ENCODE measurements at regions not wholly inside any gene's neighbourhood (a gene's known extent, or its start where the extent isn't known, plus 50 kb on each side); places are given as distances from the start of the nearest gene placed in this dataset.
"Not testable (repeated sequence)": the region's sequence is repeated elsewhere in the genome, so short reads cannot be mapped to it uniquely, and the experiment has no call there.

DNA sequence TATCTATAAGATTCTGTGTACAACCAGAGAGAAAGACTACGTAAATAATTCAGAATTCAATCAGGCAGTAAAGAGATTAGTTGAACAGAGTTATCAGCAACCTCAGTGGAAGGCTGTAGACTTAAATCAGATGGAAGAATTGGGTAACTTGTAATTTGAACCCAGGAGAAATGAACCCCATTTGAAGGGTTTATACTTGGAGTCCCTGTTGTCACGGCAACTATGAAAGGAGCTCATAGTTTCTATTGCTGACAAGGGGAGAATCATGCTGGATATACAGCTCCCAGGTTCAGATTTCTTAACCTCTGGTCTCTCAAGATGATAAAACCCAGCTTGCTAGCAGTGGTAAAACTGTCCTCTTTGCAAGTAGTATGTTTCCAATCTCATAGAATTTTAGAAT is 54.4 kb upstream of the BMP4 start:
- DNase-seq (no peak), ATAC-seq (ENCODE audit: poor library complexity) (no peak)
- intact Hi-C loops (cut with DNase I): no loop called here

DNA sequence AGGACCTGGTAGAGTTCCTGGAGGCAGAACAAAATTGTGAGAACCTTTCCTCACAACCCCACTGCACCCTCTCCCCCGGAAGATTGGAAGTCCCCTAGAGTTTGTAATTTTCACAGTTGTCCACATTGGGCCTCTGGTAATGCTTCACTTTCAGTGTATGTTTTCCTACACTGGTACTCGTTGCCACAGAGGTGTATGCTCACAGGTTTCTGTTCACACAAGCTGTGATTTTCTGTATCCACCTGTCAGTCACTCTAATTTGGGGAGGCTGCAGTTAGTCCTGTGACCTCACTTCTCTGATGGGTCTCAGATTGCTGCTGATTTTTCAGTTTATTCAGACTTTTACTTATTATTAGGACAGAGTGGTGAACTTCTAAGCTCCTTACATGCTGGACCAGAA is 66.4 kb upstream of the BMP4 start:
- intact Hi-C loops (cut with DNase I): no loop called here
- ATAC-seq (ENCODE audit: poor library complexity): no peak

DNA sequence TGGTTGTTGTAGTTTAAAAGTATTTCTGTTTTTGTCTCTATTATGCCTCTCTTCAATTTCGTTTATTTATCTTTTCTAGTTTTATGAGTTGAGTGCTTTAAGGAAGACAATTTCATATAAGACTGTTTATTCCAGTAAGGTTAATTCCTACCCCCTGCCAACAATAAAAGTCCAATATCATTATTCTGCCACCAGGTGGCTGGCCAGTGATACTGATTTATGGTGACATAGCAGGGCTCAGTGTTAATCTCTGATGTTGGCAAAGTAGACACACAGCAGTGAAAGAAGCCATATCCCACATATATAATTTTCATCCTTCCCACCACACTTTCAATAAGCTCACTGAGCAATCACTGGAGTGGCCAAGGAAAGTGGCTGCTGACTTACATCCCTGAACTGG is 69.0 kb upstream of the BMP4 start:
- intact Hi-C loops (cut with DNase I): no loop called here
- DNase-seq (no peak), ATAC-seq (ENCODE audit: poor library complexity) (no peak)

More for the DNA sequence above, 66.4 kb upstream of the BMP4 start:
- DNase-seq: no peak

DNA sequence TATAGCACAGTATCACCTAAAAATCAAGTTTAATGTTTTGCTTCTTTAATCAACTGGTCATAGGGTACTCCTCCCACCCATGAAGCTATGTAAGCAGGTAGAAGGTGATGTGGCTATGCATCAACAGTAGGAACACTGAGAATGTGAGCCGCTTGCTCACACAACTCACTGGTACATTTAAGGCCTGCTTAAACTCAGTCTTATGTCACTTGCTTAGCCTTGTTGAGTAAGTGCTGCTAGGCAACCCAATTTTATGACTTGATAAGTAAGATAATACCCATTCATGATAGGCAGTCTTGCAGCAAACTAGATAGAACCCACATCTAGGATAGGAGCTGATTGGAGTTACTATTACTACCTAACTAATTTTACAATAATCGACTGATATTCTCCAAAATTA is 70.0 kb upstream of the BMP4 start:
- no peak for DNase-seq
- no peak for ATAC-seq (ENCODE audit: poor library complexity)
- intact Hi-C loops (cut with DNase I): no loop called here

DNA sequence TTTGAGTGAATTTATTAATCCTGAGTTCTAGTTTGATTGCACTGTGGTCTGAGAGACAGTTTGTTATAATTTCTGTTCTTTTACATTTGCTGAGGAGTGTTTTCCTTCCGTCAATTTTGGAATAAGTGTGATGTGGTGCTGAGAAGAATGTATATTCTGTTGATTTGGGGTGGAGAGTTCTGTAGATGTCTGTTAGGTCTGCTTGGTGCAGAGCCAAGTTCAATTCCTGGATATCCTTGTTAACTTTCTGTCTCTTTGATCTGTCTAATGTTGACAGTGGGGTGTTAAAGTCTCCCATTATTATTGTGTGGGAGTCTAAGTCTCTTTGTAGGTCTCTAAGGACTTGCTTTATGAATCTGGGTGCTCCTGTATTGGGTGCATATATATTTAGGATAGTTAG is 74.4 kb upstream of the BMP4 start:
- DNase-seq; ATAC-seq (ENCODE audit: poor library complexity); intact Hi-C loops (cut with DNase I): not testable (repeated sequence)

DNA sequence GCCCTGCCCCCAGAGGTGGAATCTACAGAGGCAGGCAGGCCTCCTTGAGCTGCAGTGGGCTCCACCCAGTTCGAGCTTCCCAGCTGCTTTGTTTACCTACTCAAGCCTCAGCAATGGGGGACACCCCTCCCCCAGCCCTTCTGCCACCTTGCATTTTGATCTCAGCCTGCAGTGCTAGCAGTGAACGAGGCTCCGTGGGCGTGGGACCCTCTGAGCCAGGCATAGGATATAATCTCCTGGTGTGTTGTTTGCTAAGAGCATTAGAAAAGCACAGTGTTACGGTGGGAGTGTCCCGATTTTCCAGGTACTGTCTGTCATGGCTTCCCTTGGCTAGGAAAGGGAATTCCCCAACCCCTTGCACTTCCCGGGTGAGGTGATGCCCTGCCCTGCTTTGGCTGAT is 76.7 kb upstream of the BMP4 start:
- DNase-seq; intact Hi-C loops (cut with DNase I); ATAC-seq (ENCODE audit: poor library complexity): not testable (repeated sequence)

DNA sequence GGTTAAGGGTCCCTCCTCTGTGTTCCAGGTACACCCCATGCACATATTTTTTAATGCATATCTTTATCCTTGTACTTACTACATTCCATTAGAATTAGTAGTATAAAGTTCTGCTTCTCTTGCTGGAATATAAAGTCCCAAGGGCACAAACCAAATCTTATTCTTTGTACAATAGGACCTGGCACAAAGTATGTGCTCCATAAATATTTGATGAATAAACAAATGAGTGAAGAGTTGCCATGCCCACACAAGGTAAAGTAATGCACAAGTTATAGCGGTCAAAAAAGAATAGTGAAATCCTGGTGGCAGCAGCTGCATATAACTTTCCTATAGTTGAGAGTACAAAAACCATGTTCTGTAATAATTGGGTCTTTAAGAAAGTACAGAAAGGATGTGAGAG is 82.1 kb upstream of the BMP4 start:
- DNase-seq: no peak
- ATAC-seq (ENCODE audit: poor library complexity): no peak
- intact Hi-C loops (cut with DNase I): no loop called here

DNA sequence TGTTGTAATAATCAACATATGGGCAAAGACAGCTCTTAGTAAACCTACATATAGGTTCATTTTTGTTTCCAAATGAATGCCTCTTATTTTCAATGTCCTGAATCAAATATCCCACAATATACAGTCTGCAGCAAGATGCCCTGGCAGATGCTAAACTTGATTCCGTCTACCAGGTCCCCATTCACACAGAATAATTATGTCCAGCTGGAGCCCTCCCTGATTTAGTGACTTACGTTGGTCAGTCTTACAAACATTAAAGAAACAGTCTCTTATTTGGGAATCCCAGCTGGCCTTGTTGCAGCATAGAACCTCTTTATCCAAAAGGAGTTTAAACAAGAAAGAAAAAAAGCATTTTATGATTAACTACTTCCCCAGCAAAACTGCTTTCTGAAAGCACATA is 82.7 kb upstream of the BMP4 start:
- ATAC-seq (ENCODE audit: poor library complexity) (no peak), DNase-seq (no peak)
- intact Hi-C loops (cut with DNase I): no loop called here

DNA sequence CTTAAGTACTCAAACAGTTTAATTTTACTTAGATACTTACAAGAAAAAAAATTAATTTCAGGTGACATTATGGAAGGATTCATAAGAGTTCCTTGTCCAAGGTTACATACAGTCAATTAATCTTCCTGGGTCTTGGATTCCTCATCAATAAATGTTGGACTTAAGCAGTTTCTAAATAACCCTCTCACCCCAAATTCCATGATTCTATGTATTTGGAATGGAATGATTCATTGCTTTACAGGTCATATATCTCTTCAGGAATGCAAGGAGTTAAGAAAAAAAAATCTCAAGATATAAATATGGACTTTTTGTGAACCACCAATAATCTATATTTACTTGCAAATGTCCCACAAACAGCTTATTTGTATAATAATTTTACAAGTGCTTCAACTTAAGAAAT is 84.2 kb upstream of the BMP4 start:
- intact Hi-C loops (cut with DNase I): no loop called here
- no peak for ATAC-seq (ENCODE audit: poor library complexity)

DNA sequence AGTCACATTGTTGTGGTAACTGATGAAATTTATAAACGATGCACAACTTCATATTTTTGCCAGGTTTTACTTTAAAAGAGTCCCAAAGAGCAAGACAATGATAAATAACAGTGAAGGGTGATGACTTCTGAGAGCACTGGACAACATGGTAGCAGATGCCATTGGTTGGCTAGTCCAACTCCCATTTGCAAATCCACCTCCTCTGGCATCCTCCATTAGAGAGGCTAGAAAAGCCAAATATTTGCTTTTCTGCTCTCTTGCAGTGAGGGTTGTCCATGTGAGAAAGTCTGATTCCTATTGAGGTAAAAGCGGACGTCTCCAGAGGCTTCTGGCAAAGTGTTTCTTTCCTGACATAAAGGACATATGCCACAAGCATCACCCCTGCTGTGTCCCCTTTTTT is 89.6 kb upstream of the BMP4 start:
- intact Hi-C loops (cut with DNase I): no loop called here
- DNase-seq (no peak), ATAC-seq (ENCODE audit: poor library complexity) (no peak)

More for the DNA sequence above, 84.2 kb upstream of the BMP4 start:
- no peak for DNase-seq

DNA sequence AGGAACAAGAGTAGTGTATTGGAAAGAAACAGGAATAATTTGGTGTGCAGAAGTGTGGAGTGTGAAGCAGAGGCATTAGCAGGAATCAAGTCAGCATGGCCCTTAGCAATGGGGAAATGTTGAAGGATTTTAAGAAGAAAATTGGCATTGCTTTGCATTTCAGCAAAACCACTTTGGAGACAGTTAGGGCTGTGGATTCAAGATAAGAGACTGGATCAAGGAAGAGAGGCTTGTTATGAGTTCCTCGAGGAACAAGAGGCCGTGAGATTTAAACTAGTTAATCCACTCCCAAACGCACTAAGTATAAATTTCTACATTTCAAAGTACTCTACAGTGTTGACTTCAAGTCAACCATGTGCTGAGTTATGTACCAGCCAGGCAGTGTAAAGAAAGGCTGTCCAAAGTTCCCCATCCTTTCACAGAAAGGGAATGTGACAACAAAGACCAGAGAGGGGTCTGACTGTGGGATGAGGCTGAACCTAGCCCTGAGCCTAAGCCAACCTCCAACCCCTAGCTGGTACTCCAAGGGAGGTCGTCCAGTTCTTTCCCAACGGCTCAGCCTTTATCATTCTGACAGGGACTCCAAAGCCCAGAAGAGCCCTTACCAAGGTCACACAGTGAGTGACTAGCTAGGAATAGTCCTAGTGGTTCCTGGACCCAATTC is 91.2 kb upstream of the BMP4 start:
- no peak for DNase-seq
- intact Hi-C loops (cut with DNase I): no loop called here
- ATAC-seq (ENCODE audit: poor library complexity): no peak

DNA sequence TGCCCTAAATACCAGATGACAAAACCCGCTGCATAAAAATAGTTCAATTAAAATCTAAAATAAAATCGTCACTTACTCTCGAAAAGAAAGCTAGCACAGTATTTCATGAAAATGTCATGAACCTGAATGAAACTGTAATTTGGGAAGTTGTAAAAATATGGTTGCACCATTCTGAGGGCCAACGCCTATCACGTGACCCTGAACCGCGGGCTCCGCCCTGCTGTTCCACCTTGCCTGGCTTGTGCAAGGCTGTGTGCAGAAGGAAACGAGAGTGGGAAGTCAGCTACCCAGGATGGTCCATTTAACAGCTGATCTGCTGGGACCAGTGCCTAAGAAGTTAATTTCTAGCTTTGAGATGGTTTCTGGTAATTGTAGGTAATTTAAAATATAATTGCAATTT is 91.7 kb upstream of the BMP4 start:
- ATAC-seq (ENCODE audit: poor library complexity) (no peak), DNase-seq (no peak)
- intact Hi-C loops (cut with DNase I): no loop called here

DNA sequence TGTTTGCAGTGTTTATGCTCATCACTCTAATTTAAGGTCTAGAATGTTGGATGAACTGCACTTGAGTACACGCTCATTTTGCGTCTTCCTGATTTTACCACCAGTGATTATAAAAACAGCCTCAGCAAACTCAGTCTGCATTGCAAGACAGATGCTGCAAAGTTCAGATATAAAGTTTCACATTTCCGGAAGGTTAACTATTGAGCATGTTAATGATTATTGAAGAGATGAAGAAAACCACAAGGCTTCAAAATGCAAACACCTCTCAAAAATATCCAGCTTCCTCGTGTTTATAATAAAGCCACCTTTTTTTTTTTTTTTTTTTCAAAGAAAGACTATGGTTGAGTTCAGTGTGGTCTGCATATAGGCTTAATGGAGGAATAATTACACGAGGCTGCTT is 92.1 kb upstream of the BMP4 start:
- ATAC-seq (ENCODE audit: poor library complexity) (no peak), DNase-seq (no peak)
- intact Hi-C loops (cut with DNase I): no loop called here

DNA sequence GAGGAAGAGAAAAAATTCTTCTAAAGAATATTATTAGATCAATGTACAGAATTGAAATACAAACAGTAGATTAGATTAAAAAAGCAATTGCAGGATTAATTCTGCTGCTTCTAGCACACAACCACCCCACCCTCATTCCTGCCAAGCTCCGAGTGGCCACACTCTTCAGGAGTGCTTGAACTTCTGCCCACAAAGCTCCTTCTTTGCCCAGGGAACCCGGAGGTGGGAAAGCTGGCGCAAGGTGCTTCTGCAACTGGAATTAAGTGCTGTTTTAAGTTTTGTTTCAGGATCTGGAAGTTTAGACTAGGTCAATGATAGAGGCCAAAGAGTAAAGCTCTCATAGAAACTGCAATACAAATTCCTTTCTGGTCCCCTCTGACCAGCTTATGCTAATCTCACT is 94.1 kb upstream of the BMP4 start:
- no peak for ATAC-seq (ENCODE audit: poor library complexity)
- intact Hi-C loops (cut with DNase I): no loop called here

DNA sequence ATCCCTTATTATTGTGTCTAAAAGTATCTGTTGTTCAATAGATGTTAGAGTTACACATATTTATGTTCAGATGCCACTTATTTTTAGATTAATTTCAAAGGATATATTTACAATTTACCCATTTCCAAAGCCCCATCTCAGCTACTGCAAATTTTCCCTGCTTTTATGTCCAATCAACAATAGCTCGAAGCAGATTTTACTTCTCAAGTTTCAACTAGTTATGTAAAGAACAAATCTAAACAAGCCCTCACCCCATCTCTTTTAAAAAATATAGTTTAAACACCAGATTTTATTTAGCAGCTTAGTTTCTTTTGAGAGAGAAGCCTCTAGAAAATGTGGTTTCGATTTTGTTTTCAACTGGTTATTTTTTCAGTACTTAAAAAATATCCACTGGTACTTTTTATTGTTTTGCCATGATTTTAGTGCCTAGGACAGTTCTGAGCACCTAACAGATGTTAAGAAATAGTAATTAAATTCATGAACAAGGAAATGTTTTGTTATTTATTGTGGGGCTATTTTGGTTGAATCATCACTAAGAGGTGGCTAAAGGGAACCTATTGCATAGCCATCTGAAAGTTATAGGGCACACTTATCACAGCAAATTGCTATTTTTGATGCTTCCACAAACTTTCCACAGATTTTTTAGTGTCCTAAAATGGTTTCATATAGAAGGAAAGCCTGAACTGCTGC is 96.2 kb upstream of the BMP4 start:
- DNase-seq (no peak), ATAC-seq (ENCODE audit: poor library complexity) (no peak)
- intact Hi-C loops (cut with DNase I): no loop called here

More for the DNA sequence above, 94.1 kb upstream of the BMP4 start:
- DNase-seq: no peak

DNA sequence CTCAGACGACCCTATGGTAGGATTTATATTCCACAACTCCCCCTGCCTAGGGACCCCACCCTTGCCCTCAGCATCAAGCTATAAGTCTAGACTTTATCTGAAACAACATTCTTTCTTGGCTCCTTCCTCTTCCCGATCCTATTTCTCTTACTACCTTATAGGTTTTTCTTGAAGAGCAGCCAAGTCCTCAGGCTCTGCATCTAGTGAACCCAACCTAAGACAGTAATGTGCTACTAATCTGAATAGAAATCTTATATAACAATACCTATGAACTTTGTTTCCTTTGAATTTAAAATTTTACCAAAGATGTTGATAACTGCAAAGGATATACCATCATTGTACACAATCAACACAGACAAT is 96.7 kb upstream of the BMP4 start:
- ATAC-seq (ENCODE audit: poor library complexity) (no peak), DNase-seq (no peak)
- intact Hi-C loops (cut with DNase I): no loop called here

DNA sequence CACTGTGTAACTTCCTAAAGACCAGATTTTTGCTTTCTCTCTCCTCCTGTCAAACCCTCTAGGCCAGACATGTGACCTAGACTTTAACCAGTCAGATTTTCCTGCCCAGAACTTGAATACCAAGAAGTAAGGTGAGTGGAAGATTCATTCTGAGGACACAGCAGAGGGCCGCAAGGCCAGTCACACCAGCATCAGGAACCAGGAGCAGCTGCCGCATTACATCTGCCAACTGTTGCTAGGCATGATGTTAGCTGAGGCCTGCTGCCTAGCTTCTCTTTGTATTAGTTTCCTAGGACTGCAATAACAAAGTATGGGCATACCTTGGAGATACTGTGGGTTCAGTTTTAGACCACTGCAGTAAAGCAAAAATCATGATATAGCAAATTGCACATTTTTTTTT is 101.9 kb upstream of the BMP4 start:
- ATAC-seq (ENCODE audit: poor library complexity): no peak
- no peak for DNase-seq
- intact Hi-C loops (cut with DNase I): no loop called here

DNA sequence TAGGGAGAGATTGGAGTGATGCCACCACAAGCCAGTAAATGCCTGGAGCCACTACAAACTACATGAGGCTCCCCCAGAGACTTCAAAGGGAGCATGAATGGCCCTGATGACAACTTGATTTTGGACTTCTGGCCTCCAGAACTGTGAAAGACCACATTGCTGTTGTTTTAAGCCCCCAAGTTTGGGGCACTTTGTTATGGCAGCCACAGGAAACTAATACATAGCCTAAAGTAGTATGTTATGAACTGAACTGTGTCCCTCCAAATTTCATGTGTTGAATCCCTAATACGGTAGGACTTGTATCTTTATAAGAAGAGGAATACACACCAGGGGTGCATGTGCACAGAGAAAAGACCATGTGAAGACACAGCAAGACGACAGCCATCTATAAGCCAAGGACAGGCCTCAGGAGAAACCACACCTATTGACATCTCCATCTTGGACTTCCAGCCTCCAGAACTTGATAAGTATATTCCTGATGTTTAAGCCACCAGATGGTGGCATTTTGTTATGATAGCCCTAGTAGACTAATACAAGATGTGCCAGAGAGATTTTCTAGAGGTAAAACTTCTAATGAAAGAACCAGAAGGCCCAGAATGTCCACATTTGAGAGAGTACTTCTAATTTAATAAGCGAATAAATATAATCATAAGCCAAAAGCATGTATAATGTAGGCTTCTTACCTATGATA is 127.1 kb upstream of the BMP4 start:
- intact Hi-C loops (cut with DNase I): no loop called here
- DNase-seq: no peak
- no peak for ATAC-seq (ENCODE audit: poor library complexity)

DNA sequence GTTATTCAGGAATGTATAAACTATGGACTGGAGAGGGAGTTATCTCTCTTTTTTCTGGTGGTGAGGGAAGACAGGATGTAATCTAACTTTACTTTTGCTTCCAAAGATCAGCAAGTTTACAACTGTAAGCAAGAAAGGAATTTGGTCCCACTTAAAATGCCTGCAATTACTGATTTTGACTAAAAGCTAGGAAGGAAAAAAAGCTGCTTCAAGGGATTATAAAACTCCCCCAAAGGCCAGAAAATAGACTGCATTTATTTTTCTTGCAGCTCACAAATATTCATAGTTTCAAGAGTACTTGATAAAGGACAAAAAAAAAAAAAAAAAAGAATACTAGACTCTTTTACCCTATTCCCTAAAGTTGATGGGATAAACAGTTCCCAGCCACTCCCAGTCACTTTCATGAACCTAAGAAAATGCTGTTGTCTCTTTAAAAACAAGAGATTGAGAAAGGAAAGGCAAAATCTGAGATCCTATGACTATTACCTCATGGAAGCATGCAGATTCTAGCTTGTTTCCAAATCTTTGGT is 128.7 kb upstream of the BMP4 start:
- intact Hi-C loops (cut with DNase I): no loop called here
- DNase-seq: no peak
- ATAC-seq (ENCODE audit: poor library complexity): no peak

DNA sequence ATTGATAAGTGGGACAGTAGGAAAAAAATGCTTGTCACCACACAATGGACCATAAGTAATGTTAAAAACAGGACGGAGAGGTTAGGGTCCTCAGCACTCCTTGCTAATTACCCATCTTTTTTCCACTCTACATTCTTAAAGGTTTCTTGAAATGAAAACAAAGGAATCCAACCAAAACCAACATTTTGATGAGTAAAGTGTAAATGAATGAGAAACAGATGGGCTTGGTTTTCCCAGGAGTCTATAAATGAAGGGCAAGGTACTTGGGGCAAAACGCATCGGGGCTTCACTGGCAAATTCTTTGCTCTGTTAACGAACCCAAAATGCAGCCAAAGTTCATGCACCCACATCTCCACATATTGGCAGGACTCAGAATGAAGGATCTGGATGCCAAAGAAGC is 129.2 kb upstream of the BMP4 start:
- intact Hi-C loops (cut with DNase I): no loop called here
- ATAC-seq (ENCODE audit: poor library complexity): no peak
- no peak for DNase-seq

Data from Right ventricle myocardium superior (tissue), 1 donor.